WTC11 (cell line): ENCODE measurements at regions not wholly inside any gene's neighbourhood (a gene's known extent, or its start where the extent isn't known, plus 50 kb on each side); places are given as distances from the start of the nearest gene placed in this dataset.

ENCODE experiments used
- ATAC-seq: fragments of 200-7000 bp; cut with Tn5 transposase; 2 replicates; pipeline ENCODE4 v1.10.0; 2021; ENCODE audit warnings: mild to moderate bottlenecking, moderate library complexity
- CTCF ChIA-PET: fragments of 300-600 bp; sonication (Branson Sonifier 250); formaldehyde crosslinking; loops from one replicate; lab custom pipeline; 2021; ENCODE audit warnings: antibody characterized with exemption; lab: Charles Lee
- POLR2A ChIA-PET: fragments of 350-600 bp; sonication (Branson Sonifier 250); formaldehyde crosslinking; loops from one replicate; lab custom pipeline; 2021; ENCODE audit warnings: antibody characterized with exemption; lab: Charles Lee
- DNase-seq: peaks from one replicate; pipeline ENCODE4 v3.0.0; 2021; ENCODE audit warnings: low spot score
- H3K27ac Mint-ChIP-seq: 2 replicates; pipeline ENCODE4 v1.8.0; 2021; ENCODE audit warnings: mixed read lengths
- H3K27me3 Mint-ChIP-seq: 2 replicates; pipeline ENCODE4 v1.8.0; 2021; ENCODE audit warnings: low read depth, mild to moderate bottlenecking, moderate library complexity, mixed read lengths
- H3K36me3 Mint-ChIP-seq: 2 replicates; pipeline ENCODE4 v1.8.0; 2021; ENCODE audit warnings: mixed read lengths
- H3K4me1 Mint-ChIP-seq: 2 replicates; pipeline ENCODE4 v1.8.0; 2022; ENCODE audit warnings: mixed read lengths
- H3K4me3 Mint-ChIP-seq: 2 replicates; pipeline ENCODE4 v1.8.0; 2021; ENCODE audit warnings: mild to moderate bottlenecking, moderate library complexity, mixed read lengths
- H3K9me3 Mint-ChIP-seq: 2 replicates; pipeline ENCODE4 v1.8.0; 2021; ENCODE audit warnings: mixed read lengths
- ARID4B ChIP-seq: sonication (generic); formaldehyde crosslinking; IDR thresholded peaks from 2 replicates; pipeline ENCODE4 v1.8.0; 2023; ENCODE audit warnings: missing genetic modification reagents, mild to moderate bottlenecking, borderline replicate concordance
- ERG ChIP-seq: fragments of 250-450 bp; sonication (Bioruptor Pico); IDR thresholded peaks from 2 replicates; pipeline ENCODE4 v1.8.0; 2021; ENCODE audit warnings: mild to moderate bottlenecking
- FOXJ3 ChIP-seq: sonication (generic); formaldehyde crosslinking; IDR thresholded peaks from 2 replicates; pipeline ENCODE4 v1.9.0; 2021; ENCODE audit warnings: missing genetic modification reagents, mild to moderate bottlenecking, borderline replicate concordance
- FOXP1 ChIP-seq: sonication (generic); formaldehyde crosslinking; IDR thresholded peaks from 2 replicates; pipeline ENCODE4 v1.8.0; 2022; ENCODE audit warnings: missing genetic modification reagents, mild to moderate bottlenecking, moderate library complexity, borderline replicate concordance
- HMGA2 ChIP-seq: fragments of 250-450 bp; sonication (Bioruptor Pico); IDR thresholded peaks from 2 replicates; pipeline ENCODE4 v1.4.0; 2021; ENCODE audit warnings: mild to moderate bottlenecking, moderate library complexity
- NFE2L1 ChIP-seq: sonication (generic); formaldehyde crosslinking; IDR thresholded peaks from 2 replicates; pipeline ENCODE4 v1.8.1; 2023; ENCODE audit warnings: missing genetic modification reagents
- NR1H2 ChIP-seq: sonication (generic); formaldehyde crosslinking; IDR thresholded peaks from 2 replicates; pipeline ENCODE4 v1.9.0; 2021; ENCODE audit warnings: mild to moderate bottlenecking, moderate library complexity, missing genetic modification reagents
- PRDM15 ChIP-seq: sonication (generic); formaldehyde crosslinking; IDR thresholded peaks from 2 replicates; pipeline ENCODE4 v1.8.0; 2022; ENCODE audit warnings: missing genetic modification reagents
- TP53 ChIP-seq: sonication (generic); formaldehyde crosslinking; IDR thresholded peaks from 2 replicates; pipeline ENCODE4 v1.8.1; 2023; ENCODE audit warnings: mild to moderate bottlenecking, missing genetic modification reagents
- USF1 ChIP-seq: sonication (generic); formaldehyde crosslinking; IDR thresholded peaks from 2 replicates; pipeline ENCODE4 v1.8.0; 2022; ENCODE audit warnings: mild to moderate bottlenecking, missing genetic modification reagents
- USF2 ChIP-seq: sonication (generic); formaldehyde crosslinking; IDR thresholded peaks from 2 replicates; pipeline ENCODE4 v1.8.1; 2023; ENCODE audit warnings: mild to moderate bottlenecking, missing genetic modification reagents, moderate library complexity
- ZNF317 ChIP-seq: sonication (generic); formaldehyde crosslinking; IDR thresholded peaks from 2 replicates; pipeline ENCODE4 v1.8.1; 2023; ENCODE audit warnings: low read depth, mild to moderate bottlenecking, moderate library complexity, missing genetic modification reagents, borderline replicate concordance
- ZNF396 ChIP-seq: fragments of 250-450 bp; sonication (Bioruptor Pico); IDR thresholded peaks from 2 replicates; pipeline ENCODE4 v1.8.0; 2021; ENCODE audit warnings: mild to moderate bottlenecking, moderate library complexity, borderline replicate concordance
- ZNF425 ChIP-seq: fragments of 250-450 bp; sonication (Bioruptor Pico); conservative IDR thresholded peaks from 2 replicates; pipeline ENCODE4 v1.9.0; 2021; ENCODE audit warnings: mild to moderate bottlenecking
- ZNF671 ChIP-seq: fragments of 250-450 bp; sonication (Bioruptor Pico); IDR thresholded peaks from 2 replicates; pipeline ENCODE4 v1.8.0; 2021; ENCODE audit warnings: mild to moderate bottlenecking

- TF ChIP-seq ARID4B (CRISPR knock-in tag): no peak
- TF ChIP-seq FOXP1: no peak
- TF ChIP-seq PRDM15: no peak
- no peak for TF ChIP-seq NFE2L1 (CRISPR knock-in tag)
- no peak for TF ChIP-seq TP53
- TF ChIP-seq HMGA2 (CRISPR knock-in tag): no peak
- TF ChIP-seq ZNF317: no peak
- no peak for TF ChIP-seq ZNF425 (CRISPR knock-in tag)
- no peak for TF ChIP-seq USF1
- TF ChIP-seq NR1H2 (CRISPR knock-in tag): no peak
- no peak for TF ChIP-seq USF2 (CRISPR knock-in tag)
Observed at GRCh38 chr1:170284016-170284415, 138.3 kb downstream of the NTMT2 start (continued).

GRCh38 chr1:170284512-170284911 is 138.8 kb downstream of the NTMT2 start:
- Mint-ChIP-seq H3K36me3 (no peaks in the 10 kb centered on the region), H3K27me3 (no peaks in the 10 kb centered on the region), H3K4me3 (no peak overlapping the region), H3K4me1 (peaks cover 3% of the 10 kb centered on the region; the same call in 1 of the 2 replicates), H3K9me3 (no peaks in the 10 kb centered on the region), H3K27ac (no peak overlapping the region)
- no peak for ATAC-seq
- ChIA-PET POLR2A (no interaction called here), CTCF (no interaction called here)
- no peak for DNase-seq
- TF ChIP-seq ERG (CRISPR knock-in tag): no peak
- no peak for TF ChIP-seq ZNF671 (CRISPR knock-in tag)
- no peak for TF ChIP-seq ZNF396 (CRISPR knock-in tag)
- TF ChIP-seq FOXJ3 (CRISPR knock-in tag): no peak
